GM19351 (cell line): ENCODE measurements at regions not wholly inside any gene's neighbourhood (a gene's known extent, or its start where the extent isn't known, plus 50 kb on each side); places are given as distances from the start of the nearest gene placed in this dataset.

ENCODE experiments used
- ATAC-seq: cut with Tn5 transposase; IDR thresholded peaks from one replicate; pipeline ENCODE4 v1.9.1; 2021; ENCODE audit warnings: mild to moderate bottlenecking, moderate library complexity; ENCODE audit not compliant: unreplicated experiment

GRCh38 chr3:102745881-102746280, 311.1 kb downstream of the ZPLD1 start:
- ATAC-seq = no peak

- no peak for ATAC-seq
Observed at GRCh38 chr3:102747611-102748010, 312.8 kb downstream of the ZPLD1 start.

DNA sequence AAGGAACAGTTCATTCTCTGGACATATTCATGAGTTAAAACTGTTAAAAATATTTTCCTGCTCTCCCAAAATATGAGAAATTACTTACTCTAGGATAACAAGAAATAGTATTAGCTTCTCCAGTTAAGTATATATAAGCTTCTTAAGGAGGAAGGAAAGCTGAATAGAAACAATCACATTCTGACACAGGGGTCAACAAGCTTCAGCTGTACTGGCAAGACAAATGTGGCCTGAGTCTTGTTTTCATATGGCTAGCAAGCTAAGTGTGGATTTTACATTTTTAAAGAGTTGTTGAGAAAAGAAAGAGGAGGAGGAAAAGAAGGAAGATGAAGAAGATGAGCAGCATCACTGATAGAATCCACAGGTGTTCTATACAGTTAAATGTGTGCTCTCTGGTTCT, 313.8 kb downstream of the ZPLD1 start:
- ATAC-seq = no peak

- ATAC-seq = no peak
Observed at GRCh38 chr3:102750322-102750721, 315.5 kb downstream of the ZPLD1 start.

DNA sequence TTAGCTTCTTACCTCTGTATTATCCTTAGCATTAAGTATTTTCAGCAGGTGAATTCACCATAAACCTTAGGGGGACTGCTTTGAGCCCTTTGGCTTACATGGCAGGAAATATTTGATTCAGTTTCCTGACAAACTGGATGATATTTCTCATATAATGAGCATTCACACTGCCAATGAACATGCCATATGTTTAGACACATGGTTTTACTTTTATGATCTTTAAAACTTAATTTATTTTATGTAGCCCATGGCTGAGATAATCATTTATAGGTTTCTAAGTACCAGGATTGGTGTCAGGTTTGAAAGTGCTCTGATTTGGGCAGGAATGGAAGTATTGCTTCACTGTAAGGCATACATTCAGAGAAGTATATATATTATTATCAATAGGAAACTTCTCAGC, 319.1 kb downstream of the ZPLD1 start:
- ATAC-seq = no peak

DNA sequence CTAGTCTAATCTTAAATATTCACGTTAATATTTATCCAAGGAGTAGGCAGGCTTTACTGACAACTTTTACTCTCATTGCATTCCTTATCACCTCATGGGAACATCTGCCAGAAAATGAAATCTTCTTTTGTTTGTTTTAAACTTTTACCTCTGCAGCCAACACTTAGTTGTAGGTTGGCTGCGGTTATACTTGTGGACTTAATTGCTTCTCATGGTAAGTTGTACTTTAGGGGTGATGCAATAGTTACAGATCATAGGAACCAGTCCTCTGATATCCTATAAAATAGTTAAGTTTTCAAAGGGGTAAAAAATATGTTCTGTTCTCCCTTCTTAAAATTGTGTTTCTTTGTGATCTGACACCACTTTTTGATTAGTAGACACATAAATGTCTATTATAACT, 321.9 kb downstream of the ZPLD1 start:
- ATAC-seq = no peak

DNA sequence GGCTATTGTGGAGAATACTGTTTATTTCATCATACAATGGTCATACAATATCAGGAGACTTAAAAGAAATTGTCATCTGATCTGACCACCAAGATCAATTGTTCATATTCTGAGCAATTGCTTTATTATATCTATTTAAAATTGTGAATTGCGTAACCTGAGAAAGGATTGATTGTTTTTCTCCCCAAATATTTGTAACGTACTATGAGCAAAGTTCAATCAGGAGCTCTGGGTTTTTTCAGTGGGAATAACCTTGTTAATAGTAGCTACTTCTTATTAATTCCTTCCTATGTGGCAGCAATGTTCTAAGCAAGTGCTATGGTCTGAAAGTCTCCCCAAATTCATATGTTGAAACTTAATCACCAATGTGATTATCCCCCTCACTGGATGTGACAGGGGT, 323.1 kb downstream of the ZPLD1 start:
- no peak for ATAC-seq

DNA sequence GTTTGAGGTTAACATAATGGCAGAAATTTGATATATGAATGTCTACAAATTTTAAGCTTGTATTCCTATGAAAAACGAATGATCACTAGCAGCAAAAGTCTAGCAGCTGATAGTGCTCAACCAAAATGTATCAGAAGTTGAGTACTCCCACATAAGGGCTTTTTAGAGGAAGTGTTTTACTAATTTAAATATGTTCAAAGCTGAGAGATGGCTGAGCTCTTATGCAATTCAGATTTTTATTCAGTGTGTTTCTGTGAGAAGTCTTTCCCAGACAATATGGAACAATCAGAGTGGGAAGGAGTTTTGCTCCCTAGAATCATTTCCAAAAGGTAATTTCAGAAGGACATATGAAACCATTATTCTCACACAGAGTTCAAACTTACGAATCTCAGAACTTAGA, 327.0 kb downstream of the ZPLD1 start:
- no peak for ATAC-seq

- ATAC-seq = no peak
Observed at GRCh38 chr3:102790747-102791325, 356.0 kb downstream of the ZPLD1 start.

GRCh38 chr3:102791641-102792589, 357.1 kb downstream of the ZPLD1 start:
- no peak for ATAC-seq

DNA sequence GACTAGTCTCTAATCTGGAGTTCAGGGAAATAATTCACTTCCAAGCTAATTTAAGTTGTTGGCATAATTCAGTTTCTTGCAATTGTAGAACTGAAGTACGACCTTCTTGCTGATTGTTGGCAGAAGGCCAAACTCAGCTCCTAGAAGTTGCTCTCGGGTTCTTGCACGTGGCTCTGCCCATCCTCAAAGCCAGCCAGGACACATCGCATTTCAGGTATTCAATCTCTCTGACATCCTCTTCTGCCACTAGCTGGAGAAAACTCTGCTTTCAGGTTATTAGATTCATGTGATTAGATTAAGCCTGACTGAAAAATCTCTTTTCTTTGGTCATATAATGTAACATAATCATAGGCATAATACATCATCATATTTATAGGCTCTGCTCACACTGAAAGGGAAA, 362.0 kb downstream of the ZPLD1 start:
- ATAC-seq = no peak

DNA sequence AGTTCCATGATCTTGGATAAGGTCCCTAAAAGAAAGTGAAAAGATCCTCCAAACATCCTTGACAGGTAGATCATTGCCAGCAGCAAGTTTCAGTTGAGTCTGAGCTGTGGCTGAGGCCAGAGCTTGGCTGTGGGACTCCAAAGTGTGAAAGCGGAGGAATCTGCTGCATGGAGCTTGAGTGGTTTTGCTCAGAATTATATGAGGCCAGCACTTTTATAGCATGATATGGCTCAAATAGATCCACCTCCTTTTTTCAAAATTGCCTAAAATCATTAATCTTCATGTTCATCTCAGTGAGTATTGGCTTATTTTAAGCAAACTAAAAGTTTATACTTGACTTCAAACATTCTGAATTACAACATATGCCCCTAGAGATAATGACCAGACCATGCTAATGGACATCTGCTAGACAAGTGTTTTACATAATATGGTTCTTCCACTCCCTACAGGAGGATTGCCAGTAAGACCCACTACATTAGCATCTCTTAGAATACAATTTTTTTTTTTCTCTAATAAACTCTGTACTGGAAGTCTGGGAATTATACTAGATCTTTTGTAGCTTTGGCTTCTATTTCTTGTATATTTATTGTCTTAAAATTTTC, 368.1 kb downstream of the ZPLD1 start:
- no peak for ATAC-seq

GRCh38 chr3:102810937-102811336, 376.1 kb downstream of the ZPLD1 start:
- peak; percentile 74 for ATAC-seq

DNA sequence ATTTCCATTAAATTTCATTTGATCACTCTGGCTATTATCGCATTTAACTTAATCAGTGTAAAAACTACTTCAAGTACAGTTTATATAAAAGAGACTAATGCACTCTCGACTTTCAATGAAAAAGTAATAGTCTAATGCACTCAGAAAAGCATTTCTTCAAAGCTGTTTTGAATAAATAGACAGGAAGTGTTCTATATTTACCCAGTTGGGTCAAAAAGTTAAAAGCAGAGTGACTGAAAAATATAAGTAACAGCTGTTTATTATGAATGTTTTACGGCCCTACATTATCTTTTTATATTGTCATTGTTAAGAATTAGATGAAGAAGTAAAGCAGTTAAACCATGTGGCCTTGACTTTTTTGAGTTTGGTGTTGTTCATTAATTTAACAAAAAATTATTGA, 391.8 kb downstream of the ZPLD1 start:
- ATAC-seq = no peak

GRCh38 chr3:102827386-102827785, 392.6 kb downstream of the ZPLD1 start:
- no peak for ATAC-seq

DNA sequence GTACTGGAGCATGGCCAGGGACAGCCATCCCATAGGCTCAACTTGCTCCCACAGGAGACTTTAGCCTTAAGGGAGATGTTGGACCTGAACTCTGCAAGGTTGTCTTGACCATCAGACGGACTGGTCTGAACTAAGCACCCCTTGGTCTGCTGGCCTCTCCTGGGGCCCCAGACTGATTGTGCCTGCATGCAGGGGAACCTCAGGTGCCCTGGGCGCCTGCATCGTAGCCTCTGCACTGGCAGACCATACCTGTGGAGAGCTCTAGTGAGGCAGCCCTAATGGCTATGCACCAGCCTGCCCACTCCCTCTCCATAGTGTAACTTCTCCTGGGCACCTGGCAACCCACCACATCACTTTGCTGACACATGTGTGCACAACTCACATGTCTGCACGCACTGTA, 395.6 kb downstream of the ZPLD1 start:
- ATAC-seq = no peak

- no peak for ATAC-seq
Observed at GRCh38 chr3:102841866-102842265, 407.1 kb downstream of the ZPLD1 start.

GRCh38 chr3:102866845-102867244, 432.0 kb downstream of the ZPLD1 start:
- no peak for ATAC-seq

DNA sequence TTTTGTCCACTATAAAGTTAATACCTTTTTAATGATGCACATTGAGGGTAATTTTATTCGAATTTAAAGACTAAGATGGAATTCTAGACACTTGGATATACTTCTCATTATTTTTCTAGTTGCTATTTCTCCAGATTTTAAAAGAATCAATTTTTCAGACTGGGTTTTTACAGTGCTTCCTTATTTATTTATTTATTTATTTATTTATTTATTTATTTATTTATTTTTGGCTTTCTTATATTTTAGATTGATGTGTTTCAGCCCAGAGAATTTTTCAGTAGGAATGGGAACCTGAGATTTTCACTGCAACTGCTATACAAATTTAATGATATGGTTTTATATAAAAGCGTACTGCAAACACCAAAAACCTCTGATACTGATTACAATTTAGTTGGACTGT, 448.7 kb downstream of the ZPLD1 start:
- ATAC-seq = no peak

GRCh38 chr3:102885289-102885688, 450.5 kb downstream of the ZPLD1 start:
- no peak for ATAC-seq

DNA sequence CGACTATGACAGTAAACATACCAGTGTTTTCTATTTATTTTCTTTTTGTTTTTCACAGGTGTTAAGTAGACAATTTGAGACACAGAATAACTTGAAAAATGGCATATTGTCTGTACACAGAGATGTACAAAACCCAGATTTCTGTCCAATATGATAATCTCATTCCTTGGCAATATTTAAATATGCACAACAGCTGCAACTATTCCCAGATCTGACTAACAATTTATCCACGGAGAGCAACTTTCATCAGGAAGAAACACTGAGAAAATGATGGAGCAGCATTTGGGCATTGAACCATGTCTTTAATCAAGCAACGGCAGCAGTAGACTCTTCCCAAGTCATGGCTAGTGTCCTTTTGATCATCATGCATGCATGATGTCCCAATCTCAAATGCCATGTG, 452.6 kb downstream of the ZPLD1 start:
- no peak for ATAC-seq
